Lung (tissue), 11 donors: ENCODE measurements at regions not wholly inside any gene's neighbourhood (a gene's known extent, or its start where the extent isn't known, plus 50 kb on each side); places are given as distances from the start of the nearest gene placed in this dataset.

Source experiments
- ATAC-seq: fragments of 200-7000 bp; cut with Tn5 transposase; one replicate; pipeline ENCODE4 v1.9.1; 2020; ENCODE audit warnings: moderate number of reproducible peaks; ENCODE audit not compliant: insufficient read depth, low FRiP score
- DNase-seq, 3 donors: peaks; one replicate each; pipeline ENCODE4 v3.0.0-alpha.2; 2013 to 2017
- H3K27ac ChIP-seq, 2 donors: one replicate each; pipeline ENCODE4 v1.5.1; 2013; ENCODE audit warnings: mild to moderate bottlenecking in 2 of 2, moderate library complexity in 2 of 2, control low read depth in 1 of 2, inconsistent platforms in 1 of 2, low read depth in 1 of 2, low read length in 1 of 2
- H3K27me3 ChIP-seq, 3 donors: one replicate each; pipeline ENCODE4 v1.5.1; 2013; ENCODE audit warnings: low read length in 2 of 3; ENCODE audit not compliant: control insufficient read depth in 3 of 3, insufficient read depth in 3 of 3
- H3K36me3 ChIP-seq, 4 donors: one replicate each; pipeline ENCODE4 v1.5.1; 2013; ENCODE audit warnings: low read length in 4 of 4, mild to moderate bottlenecking in 1 of 4, moderate library complexity in 1 of 4; ENCODE audit not compliant: control insufficient read depth in 4 of 4, insufficient read depth in 4 of 4
- H3K4me1 ChIP-seq, 5 donors: one replicate each; pipeline ENCODE4 v1.5.1; 2013; ENCODE audit warnings: low read length in 5 of 5, mild to moderate bottlenecking in 2 of 5, moderate library complexity in 1 of 5; ENCODE audit not compliant: control insufficient read depth in 5 of 5, insufficient read depth in 5 of 5
- H3K4me3 ChIP-seq: one replicate; pipeline ENCODE4 v1.5.1; 2013; ENCODE audit warnings: mild to moderate bottlenecking, control low read depth, moderate library complexity
- H3K9ac ChIP-seq, 2 donors: one replicate each; pipeline ENCODE4 v1.5.1; 2013; ENCODE audit warnings: low read length in 2 of 2, control low read depth in 1 of 2; ENCODE audit not compliant: insufficient read depth in 1 of 2
- H3K9me3 ChIP-seq, 4 donors: one replicate each; pipeline ENCODE4 v1.5.1; 2013; ENCODE audit warnings: low read length in 3 of 4, mild to moderate bottlenecking in 1 of 4, moderate library complexity in 1 of 4; ENCODE audit not compliant: control insufficient read depth in 4 of 4, insufficient read depth in 3 of 4
- WGBS, 2 donors: extraction: QIAGEN DNeasy Blood & Tissue Kit; methylation state at CpG; one replicate each; pipeline ENCODE4 v1.1.7; 2013; 5-methylcytosine and 5-hydroxymethylcytosine counted together
- TF ChIP-seq, protein P1 (sequence below): IDR thresholded peaks from 2 replicates; pipeline ENCODE4 v1.5.1; 2012; ENCODE audit warnings: mild to moderate bottlenecking; ENCODE audit errors: control extremely low read depth, extremely low read depth
- donor health status: control.
- donor health status: control.
- donor health status: Bipolar disorder and iron deficiency.
- donor health status: healthy.
- donor health status: DM: yes; HTN: yes; CAD: no.

DNA sequence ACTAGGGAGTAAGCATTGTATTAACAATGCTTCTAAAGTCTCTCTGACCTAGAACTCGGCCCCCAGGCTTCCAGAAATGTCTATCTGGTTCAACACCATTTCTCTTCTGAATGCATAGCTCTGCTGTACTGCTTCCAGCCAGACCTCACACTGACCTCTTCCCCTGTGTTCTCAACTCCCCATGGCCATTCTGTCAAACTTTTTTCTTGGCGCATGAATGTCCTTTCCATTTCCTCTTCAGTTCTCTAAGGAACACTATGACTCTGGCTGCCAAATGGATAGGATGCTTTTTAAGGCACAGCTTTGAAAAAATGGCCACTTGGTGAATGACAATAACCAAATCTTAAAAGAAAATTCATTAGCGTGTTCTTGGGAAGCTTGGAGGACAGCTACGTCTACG lies 425.8 kb downstream of the ETV1 start:
- Histone ChIP-seq H3K27ac (no peak overlapping the region), H3K36me3 (no peaks in the 10 kb centered on the region), H3K27me3 (no peaks in the 10 kb centered on the region), H3K4me1 (no peaks in the 10 kb centered on the region), H3K4me3 (no peak overlapping the region), H3K9ac (no peak overlapping the region), H3K9me3 (no peaks in the 10 kb centered on the region)
- no peak for ATAC-seq
- TF ChIP-seq, protein P1, sequence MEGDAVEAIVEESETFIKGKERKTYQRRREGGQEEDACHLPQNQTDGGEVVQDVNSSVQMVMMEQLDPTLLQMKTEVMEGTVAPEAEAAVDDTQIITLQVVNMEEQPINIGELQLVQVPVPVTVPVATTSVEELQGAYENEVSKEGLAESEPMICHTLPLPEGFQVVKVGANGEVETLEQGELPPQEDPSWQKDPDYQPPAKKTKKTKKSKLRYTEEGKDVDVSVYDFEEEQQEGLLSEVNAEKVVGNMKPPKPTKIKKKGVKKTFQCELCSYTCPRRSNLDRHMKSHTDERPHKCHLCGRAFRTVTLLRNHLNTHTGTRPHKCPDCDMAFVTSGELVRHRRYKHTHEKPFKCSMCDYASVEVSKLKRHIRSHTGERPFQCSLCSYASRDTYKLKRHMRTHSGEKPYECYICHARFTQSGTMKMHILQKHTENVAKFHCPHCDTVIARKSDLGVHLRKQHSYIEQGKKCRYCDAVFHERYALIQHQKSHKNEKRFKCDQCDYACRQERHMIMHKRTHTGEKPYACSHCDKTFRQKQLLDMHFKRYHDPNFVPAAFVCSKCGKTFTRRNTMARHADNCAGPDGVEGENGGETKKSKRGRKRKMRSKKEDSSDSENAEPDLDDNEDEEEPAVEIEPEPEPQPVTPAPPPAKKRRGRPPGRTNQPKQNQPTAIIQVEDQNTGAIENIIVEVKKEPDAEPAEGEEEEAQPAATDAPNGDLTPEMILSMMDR, result no peak
- DNase-seq, result no peak
- WGBS, 2 donors, result 87 to 89% methylated on average over 5 of the region's 5 CpGs

DNA sequence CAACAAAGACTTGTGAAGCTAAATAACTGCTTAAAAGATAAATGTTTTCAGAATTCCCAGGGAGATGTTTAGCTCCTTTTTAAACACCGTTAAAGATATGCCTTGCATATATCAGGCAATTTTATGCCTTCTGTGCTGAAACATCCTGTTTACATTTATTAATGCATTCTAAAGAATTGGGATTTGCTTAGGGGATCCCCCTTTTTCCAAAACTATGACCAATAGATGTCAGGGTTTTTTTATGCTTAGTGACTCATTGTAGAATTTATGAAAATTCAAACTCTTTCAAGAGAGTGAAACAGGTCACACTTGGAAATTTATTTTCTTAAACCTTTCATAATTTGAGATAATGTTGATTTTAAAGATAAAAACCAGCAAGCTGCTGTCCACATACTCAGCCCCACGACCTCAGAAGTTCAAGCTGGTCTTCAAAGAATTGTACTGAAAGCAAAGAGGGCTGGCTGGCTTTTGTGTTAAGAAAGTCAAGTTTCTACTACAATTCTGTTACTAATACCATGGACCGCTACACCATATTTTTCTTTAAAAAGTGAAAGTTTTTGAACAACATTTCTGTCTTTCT lies 411.8 kb downstream of the ETV1 start:
- ATAC-seq (no peak), DNase-seq (no peak)
- Histone ChIP-seq H3K4me3 (no peak overlapping the region), H3K36me3 (no peaks in the 10 kb centered on the region), H3K27me3 (no peaks in the 10 kb centered on the region), H3K4me1 (peaks cover 0 to 5% (median 0%) of the 10 kb centered on the region in 5 donors), H3K9me3 (no peaks in the 10 kb centered on the region), H3K9ac (no peak overlapping the region), H3K27ac (no peak overlapping the region)
- WGBS, 2 donors, result 63 to 72% methylated on average over 3 of the region's 3 CpGs
- TF ChIP-seq, protein P1, result no peak

DNA sequence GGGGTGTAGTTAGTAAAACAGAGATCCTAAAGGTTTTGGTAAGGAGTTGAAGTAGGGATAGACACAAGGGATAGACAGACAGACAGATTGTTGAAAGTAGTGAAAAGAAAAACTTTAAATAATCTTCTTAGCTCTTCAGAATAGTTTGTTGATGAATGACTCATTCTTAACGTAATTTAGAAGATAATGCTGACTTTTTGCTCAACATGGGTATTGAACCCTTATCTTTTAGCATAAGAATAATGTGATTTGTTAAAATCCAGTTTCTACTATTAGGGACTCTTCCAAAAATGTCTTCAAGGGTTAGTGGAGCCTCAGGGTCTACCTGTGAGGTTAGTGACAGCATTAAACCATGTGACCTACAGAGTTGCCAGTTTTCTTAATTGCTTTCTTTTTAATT lies 411.2 kb downstream of the ETV1 start:
- H3K27ac ChIP-seq, result no peak overlapping the region
- H3K27me3 ChIP-seq, result no peaks in the 10 kb centered on the region
- no peak overlapping the region for H3K9ac ChIP-seq
- no peaks in the 10 kb centered on the region for H3K9me3 ChIP-seq
- peaks cover 0 to 5% (median 0%) of the 10 kb centered on the region in 5 donors for H3K4me1 ChIP-seq
- ATAC-seq, result no peak
- DNase-seq, result no peak
- 55 to 85% methylated on average over 1 of the region's 1 CpG for WGBS, 2 donors
- TF ChIP-seq, protein P1, result no peak
- no peaks in the 10 kb centered on the region for H3K36me3 ChIP-seq
- H3K4me3 ChIP-seq, result no peak overlapping the region

DNA sequence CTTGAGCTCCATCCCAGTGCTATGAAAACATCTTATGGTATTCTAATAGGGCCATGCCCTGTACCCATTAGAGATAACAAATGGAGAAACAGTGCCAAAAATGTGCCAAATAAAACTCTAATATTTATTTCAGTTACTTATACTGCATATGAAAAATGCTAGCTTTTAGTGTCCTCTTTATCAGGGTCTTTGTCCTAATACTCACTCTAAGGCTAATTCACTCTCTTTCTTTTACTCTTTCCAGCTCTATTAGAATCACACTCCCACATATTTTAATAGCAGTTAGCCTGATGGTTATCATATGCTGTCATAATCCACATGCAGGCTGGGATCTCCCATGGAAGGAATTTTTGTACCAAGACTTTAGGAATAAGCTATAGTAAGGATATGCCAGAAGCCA lies 408.4 kb downstream of the ETV1 start:
- Histone ChIP-seq H3K36me3 (no peaks in the 10 kb centered on the region), H3K9ac (no peak overlapping the region), H3K27ac (no peak overlapping the region), H3K27me3 (no peaks in the 10 kb centered on the region), H3K4me3 (no peak overlapping the region), H3K4me1 (peaks cover 0 to 5% (median 0%) of the 10 kb centered on the region in 5 donors), H3K9me3 (peaks cover 0 to under 1% (median 0%) of the 10 kb centered on the region in 4 donors)
- TF ChIP-seq, protein P1, result no peak
- ATAC-seq (no peak), DNase-seq (peak in 2 of 3 donors; percentile 29 to 33)
